ENCODE measurements at regions not wholly inside any gene's neighbourhood (a gene's known extent, or its start where the extent isn't known, plus 50 kb on each side); places are given as distances from the start of the nearest gene placed in this dataset.
A peak's percentile ranks its signal among the peaks of the same experiment; 100 is the strongest.
"Not testable (repeated sequence)": the region's sequence is repeated elsewhere in the genome, so short reads cannot be mapped to it uniquely, and the experiment has no call there.

DNA sequence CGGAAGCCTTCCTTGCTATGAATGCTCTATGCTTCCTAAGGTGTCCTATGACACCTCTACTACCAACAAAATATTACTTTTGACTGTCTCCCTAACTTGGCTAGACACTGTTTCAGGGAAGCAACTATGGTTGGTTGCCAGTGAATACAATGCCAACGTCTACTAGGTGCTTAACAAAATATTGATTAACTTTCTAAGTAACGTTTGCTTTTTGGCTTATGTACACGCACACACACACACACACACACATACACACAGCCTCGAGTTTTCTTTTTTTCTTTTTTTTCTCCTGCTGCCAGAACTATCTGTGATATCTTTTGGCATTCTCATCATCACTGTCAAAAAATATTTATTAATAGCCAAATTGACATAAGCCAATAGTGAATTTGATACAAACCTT is 864.0 kb downstream of the PLA2G4A start:
- Histone ChIP-seq H3K27me3 (no peaks in the 10 kb centered on the region), H3K27ac (no peak overlapping the region), H3K4me3 (no peak overlapping the region), H3K4me1 (peaks cover 20% of the 10 kb centered on the region), H3K36me3 (replicated peaks in 1 of 2; ENCODE audit: insufficient read depth in 1 of 2, low read depth in 2 of 2) (no peaks in the 10 kb centered on the region), H3K9me3 (no peaks in the 10 kb centered on the region)
- peak in 3 of 4 donors; percentile 22 to 35 (median 25) for DNase-seq
- no peak for TF ChIP-seq POLR2A (IDR thresholded peaks at IDR 0.05)
- TF ChIP-seq, protein P1, sequence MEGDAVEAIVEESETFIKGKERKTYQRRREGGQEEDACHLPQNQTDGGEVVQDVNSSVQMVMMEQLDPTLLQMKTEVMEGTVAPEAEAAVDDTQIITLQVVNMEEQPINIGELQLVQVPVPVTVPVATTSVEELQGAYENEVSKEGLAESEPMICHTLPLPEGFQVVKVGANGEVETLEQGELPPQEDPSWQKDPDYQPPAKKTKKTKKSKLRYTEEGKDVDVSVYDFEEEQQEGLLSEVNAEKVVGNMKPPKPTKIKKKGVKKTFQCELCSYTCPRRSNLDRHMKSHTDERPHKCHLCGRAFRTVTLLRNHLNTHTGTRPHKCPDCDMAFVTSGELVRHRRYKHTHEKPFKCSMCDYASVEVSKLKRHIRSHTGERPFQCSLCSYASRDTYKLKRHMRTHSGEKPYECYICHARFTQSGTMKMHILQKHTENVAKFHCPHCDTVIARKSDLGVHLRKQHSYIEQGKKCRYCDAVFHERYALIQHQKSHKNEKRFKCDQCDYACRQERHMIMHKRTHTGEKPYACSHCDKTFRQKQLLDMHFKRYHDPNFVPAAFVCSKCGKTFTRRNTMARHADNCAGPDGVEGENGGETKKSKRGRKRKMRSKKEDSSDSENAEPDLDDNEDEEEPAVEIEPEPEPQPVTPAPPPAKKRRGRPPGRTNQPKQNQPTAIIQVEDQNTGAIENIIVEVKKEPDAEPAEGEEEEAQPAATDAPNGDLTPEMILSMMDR (IDR thresholded peaks at IDR 0.05) = no peak
- WGBS, 2 donors = 9 to 10% methylated on average over 5 of the region's 5 CpGs
- peak; percentile 77 for ATAC-seq
- intact Hi-C loops (cut with DNase I) = no loop called here

DNA sequence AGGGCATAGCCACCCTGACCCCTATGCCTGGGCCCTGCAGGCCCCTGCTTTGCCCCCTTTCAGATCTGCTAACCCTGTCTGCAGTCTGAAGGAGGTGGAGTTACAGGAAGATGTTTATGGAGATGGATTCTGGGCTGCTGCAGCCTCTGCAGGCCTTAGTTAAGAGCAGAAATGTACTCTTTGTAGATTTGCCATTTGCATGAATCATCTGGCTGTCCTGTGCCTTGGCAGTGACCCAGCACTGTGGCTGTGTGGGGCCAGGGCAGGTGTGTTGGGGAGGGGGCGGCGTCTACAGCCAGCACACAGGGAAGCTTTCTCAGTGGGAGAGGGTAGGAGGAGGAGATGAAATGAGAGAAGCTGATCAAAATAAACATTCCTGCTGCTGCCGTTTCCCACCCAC is 867.3 kb downstream of the PLA2G4A start:
- ATAC-seq = no peak
- Histone ChIP-seq H3K27ac (no peak overlapping the region), H3K36me3 (replicated peaks in 1 of 2; ENCODE audit: insufficient read depth in 1 of 2, low read depth in 2 of 2) (no peaks in the 10 kb centered on the region), H3K4me1 (peaks cover 5% of the 10 kb centered on the region), H3K9me3 (no peaks in the 10 kb centered on the region), H3K4me3 (no peak overlapping the region), H3K27me3 (no peaks in the 10 kb centered on the region)
- intact Hi-C loops (cut with DNase I) = no loop called here
- 68 to 79% methylated on average over 3 of the region's 3 CpGs for WGBS, 2 donors
- DNase-seq = no peak
- TF ChIP-seq, protein P1 (IDR thresholded peaks at IDR 0.05) = no peak
- TF ChIP-seq POLR2A (IDR thresholded peaks at IDR 0.05) = no peak

DNA sequence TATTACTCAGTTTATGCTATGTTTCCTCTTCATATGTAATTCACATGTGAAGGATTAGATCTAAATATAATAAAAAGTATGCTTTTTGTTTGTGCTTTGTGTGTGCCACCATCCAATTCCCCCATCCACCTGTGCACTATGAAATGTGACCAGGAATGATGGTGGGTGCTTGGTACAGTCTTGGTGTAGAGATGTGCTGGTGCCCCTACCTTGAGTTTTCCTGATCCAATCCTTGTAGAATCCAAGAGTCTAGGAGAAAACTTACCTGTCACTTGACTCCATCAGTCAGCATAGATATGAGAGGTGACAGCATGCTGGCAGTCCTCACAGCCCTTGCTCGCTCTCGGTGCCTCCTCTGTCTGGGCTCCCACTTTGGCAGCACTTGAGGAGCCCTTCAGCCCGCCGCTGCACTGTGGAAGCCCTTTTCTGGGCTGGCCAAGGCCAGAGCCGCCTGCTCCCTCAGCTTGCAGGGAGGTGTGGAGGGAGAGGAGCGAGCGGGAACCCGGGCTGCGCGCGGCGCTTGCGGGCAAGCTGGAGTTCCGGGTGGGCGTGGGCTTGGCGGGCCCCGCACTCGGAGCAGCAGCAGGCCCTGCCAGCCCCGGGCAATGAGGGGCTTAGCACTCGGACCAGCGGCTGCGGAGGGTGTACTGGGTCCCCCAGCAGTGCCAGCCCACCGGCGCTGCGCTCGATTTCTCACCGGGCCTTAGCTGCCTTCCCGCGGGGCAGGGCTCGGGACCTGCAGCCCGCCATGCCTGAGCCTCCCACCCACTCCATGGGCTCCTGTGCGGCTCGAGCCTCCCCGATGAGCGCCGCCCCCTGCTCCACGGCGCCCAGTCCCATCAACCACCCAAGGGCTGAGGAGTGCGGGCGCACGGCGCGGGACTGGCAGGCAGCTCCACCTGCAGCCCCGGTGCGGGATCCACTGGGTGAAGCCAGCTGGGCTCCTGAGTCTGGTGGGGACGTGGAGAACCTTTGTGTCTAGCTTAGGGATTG is 874.7 kb downstream of the PLA2G4A start:
- H3K27ac ChIP-seq, DNase-seq: not testable (repeated sequence)
- 78 to 93% methylated on average over 12 of the region's 46 CpGs for WGBS, 2 donors

GRCh38 chr1:187714470-187714869 is 885.7 kb downstream of the PLA2G4A start:
- H3K27me3 ChIP-seq = no peaks in the 10 kb centered on the region
- no peak for ATAC-seq
- H3K4me1 ChIP-seq = no peaks in the 10 kb centered on the region
- H3K36me3 ChIP-seq (replicated peaks in 1 of 2; ENCODE audit: insufficient read depth in 1 of 2, low read depth in 2 of 2) = no peaks in the 10 kb centered on the region
- TF ChIP-seq, protein P1 (IDR thresholded peaks at IDR 0.05) = no peak
- TF ChIP-seq POLR2A (IDR thresholded peaks at IDR 0.05) = no peak
- no peak overlapping the region for H3K4me3 ChIP-seq
- H3K27ac ChIP-seq = no peak overlapping the region
- DNase-seq = no peak
- 70 to 74% methylated on average over 6 of the region's 6 CpGs for WGBS, 2 donors
- H3K9me3 ChIP-seq = no peaks in the 10 kb centered on the region
- intact Hi-C loops (cut with DNase I) = no loop called here

More for the DNA sequence above, 874.7 kb downstream of the PLA2G4A start:
- H3K36me3 ChIP-seq (replicated peaks in 1 of 2; ENCODE audit: insufficient read depth in 1 of 2, low read depth in 2 of 2); H3K9me3 ChIP-seq; H3K27me3 ChIP-seq; ATAC-seq; intact Hi-C loops (cut with DNase I); H3K4me3 ChIP-seq; H3K4me1 ChIP-seq: not testable (repeated sequence)

DNA sequence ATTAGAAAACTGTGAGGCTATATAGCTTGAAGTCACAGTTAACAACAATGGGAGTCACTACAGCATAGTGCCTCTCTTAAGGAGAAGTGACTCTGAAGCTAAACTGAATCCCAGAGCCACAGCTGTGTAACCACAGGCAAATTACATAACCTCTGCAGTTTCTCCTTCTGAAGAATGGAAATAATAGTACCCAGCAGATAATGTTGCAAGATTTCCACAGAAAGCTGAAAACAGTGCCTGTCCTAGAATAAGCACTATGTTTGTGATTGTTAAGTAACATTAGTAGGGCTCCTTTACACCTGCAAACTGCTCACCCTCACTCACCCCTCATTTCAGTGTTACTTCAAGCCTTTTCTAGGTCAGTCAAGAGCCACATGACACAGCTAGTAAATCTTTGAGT is 886.7 kb downstream of the PLA2G4A start:
- ATAC-seq (no peak), DNase-seq (no peak)
- intact Hi-C loops (cut with DNase I) = no loop called here
- Histone ChIP-seq H3K9me3 (no peaks in the 10 kb centered on the region), H3K36me3 (replicated peaks in 1 of 2; ENCODE audit: insufficient read depth in 1 of 2, low read depth in 2 of 2) (no peaks in the 10 kb centered on the region), H3K27ac (no peak overlapping the region), H3K4me1 (no peaks in the 10 kb centered on the region), H3K27me3 (no peaks in the 10 kb centered on the region), H3K4me3 (no peak overlapping the region)
- no peak for TF ChIP-seq POLR2A (IDR thresholded peaks at IDR 0.05)

Measured in body of pancreas (tissue), 4 donors.